HG03139 (cell line): ENCODE measurements at regions not wholly inside any gene's neighbourhood (a gene's known extent, or its start where the extent isn't known, plus 50 kb on each side); places are given as distances from the start of the nearest gene placed in this dataset.

ENCODE experiments used
- ATAC-seq: cut with Tn5 transposase; IDR thresholded peaks from one replicate; pipeline ENCODE4 v1.9.1; 2021; ENCODE audit not compliant: unreplicated experiment

DNA sequence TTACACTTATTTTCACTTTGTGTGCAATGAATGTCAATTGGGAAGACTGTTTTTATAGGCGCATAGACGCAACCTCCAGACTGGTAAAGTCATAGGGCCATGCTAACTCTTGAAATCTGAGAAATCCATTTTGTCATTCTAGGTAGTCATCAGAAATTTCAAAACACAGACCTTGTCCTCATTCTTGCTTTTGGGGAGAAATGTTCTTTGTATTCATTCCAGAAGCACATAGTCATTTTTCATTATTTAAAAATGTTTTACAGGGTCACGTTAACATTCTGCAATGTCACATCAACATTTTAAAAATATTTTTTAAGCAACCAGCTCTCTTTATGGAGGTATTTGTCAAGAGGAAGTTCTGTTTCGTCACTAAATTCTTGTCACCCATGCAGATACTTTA is 898.4 kb downstream of the PDCD6IP start:
- ATAC-seq, result no peak

DNA sequence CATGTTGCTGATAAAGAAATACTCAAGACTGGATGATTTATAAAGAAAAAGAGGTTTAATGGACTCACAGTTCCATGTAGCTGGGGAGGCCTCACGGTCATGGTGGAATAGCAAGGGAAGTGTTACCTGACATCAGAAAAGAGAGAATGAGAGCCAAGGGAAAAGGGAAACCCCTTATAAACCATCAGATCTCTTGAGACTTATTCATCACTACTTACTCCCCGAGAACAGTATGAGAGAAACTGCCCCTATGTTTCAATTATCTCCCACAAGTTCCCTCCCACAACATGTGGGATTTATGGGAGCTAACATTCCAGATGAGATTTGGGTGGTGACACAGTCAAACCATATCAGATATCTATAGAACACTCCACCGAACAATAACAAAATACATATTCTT is 904.6 kb downstream of the PDCD6IP start:
- ATAC-seq, result no peak

DNA sequence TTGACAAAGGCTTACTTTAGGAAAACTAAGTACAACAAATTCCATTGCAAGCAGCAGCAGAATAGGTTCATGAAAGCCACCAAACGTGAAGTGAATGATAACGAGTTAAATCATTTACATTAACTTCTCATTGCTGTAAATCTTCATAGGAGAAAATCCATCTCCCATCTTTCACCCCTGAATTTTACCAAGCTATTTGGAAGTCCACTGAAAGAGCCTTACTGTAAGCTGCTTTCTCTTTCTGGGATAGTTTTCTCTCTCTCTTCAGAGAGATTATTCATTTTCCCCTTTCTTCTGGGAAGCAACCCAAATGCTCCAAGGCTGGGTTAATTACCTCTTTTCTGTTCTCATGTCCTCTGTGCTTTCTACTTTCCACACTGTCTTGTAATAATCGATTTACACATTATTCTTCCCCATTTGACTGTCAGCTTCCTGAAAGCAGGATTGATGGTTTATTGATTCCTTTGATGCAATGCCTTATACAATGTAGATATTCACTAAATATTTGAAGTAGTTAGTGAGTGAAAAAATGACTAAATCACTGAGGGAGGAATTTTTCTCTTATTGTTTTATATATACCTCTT is 914.3 kb upstream of the ARPP21 start:
- ATAC-seq, result no peak

DNA sequence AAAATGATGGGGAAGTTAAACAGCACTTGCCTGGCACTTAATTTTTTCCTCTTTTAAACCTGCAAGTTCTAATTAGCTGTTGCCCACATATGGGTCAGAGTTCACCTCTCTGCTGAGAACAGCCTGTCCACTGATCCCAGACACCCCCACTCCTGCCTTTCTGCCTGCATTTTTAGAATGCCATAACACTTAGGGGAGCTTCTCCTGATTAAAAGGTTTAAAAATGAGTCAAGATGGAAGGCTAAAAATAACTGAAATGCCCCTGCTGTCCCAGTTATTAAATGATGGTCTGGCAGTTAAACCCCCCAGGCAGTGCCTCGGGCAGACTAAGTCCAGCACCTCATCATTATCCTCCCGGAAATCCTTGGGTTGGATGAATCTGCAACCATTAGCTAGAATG is 913.6 kb upstream of the ARPP21 start:
- ATAC-seq, result no peak

DNA sequence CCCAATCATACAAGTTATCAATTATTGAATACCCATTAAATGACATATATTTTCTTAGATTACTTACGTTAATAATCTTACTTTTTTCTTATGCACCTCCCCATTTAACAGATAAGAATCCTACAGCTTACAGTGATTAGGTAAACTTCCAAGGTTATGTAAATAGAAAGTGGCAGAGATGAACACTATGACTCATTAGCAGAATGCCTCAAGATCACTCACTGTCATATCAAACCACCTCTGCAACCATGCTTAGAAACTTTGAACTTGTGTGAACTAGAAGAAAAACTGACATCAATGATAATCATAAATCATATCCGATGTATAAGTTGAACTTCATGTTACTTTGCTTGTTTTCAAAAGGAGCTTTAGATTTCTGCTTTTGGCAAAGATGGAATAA is 911.6 kb upstream of the ARPP21 start:
- no peak for ATAC-seq

DNA sequence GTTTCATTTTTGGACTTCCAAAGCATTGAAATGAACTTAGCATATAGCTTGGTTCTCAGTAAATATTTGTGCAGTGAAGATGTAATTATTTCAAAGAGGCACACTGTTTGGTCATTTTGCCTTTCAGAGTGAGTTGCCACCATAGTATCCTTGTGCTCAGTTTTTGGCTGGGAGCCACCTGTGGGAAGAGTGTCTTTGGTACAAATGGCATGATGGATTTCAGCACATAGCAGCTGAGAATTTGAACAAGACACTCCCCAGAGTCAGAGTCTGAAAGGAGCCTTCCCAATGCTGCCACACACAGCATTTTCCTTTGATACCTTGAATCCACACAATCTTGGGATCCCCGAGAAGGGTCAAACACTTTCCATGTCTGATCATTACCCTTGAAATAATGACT is 897.2 kb upstream of the ARPP21 start:
- no peak for ATAC-seq

DNA sequence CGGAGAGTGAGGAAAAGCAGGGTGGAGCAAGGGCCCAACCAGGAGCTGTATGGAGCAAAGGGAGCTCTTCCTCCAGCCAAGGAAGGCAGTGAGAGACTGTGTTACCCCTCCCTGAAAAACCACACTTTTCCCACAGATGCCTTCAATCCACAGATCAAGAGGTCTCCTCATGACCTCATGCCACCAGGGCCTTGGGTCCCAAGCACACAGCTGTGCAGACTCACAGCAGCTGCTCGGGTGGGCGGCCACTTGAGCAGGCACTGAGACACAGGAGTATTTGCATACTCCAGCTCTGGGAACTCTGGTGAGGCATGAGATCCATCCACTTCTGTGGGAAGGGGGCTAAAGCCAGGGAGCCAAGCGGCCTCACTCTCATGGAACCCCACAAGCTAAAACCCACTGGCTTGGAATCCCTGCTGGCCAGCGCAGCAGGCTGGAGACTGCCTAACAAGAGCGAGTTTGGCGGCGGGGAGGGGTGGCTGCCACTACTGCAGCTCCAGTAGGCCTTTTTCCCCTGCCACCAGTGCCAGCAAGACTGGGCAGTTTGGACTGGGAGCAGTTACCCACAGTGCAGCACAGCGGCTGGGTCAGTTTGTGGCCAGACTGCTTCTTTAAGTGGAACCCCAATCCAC is 880.6 kb upstream of the ARPP21 start:
- ATAC-seq, result no peak

DNA sequence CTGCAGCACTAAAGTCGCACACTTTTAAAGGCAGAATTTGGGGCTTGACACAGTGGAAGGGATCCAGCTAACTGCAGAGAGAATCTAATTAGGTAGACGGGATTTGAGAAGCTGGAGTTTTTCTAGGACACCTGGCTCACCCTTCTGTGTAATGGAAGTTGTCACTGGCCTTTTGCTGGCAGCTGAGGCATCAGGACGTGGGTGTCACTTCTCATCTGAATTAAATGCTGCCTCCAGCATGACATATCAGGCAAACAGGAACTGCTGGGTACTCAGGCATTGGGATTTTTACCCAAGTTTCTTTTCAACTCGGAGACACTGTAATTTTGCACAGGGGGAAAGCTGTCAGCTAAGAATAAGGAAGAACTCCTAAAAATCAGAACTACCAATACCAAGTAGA is 861.9 kb upstream of the ARPP21 start:
- ATAC-seq, result no peak

DNA sequence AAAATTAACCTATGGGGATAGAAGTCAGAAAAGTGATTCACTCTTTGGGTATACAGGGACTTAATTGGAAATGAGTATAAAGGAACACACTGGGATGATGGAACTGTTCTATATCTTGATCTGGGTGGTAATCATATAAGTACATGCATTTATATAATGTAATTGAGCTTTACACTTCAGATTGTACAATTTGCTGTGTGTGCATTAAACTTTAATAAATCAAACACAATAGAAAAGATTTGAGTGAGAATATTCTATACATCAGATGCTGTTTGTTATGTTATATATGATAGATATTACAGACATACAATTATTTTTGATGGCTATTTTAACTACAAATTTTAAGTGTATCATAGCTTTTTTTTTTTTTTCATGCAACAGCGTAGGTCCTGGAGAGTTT is 860.2 kb upstream of the ARPP21 start:
- no peak for ATAC-seq

DNA sequence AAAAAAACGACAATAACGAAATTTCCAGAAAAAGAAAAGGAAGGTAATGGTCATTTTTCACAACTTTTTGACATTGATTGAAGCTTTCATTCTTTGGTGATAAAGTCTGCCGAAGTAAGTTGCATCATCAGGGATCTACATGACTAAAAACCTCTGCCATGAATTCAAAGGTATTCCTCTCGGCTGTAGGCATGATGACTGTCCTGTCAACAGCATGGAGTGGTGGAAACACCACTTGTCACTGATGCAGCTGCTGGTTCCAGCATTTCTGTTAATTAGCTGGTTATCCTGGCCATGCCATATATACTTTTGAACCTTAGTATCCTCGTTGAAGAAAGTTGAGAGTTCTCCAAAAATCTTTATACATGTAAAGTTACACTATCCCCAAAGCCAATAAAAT is 859.0 kb upstream of the ARPP21 start:
- ATAC-seq, result no peak

DNA sequence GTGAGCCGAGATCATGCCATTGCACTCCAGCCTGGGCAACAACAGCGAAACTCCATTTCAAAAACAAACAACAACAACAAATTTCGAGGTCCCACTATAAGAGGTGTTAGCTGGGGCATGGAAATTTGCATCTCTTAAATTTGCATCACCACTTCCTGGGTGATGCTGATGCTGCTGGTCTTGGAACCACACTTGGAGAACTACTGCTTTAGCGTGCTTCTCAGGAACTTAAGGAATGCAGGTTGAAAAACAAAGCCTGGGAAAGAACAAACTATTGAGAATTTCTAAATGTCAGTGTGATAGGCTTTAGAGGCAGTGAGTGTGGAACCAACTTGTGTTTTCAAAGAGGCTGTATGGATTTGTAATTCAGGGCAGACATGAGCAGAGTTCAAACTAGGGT is 858.4 kb upstream of the ARPP21 start:
- ATAC-seq, result no peak

DNA sequence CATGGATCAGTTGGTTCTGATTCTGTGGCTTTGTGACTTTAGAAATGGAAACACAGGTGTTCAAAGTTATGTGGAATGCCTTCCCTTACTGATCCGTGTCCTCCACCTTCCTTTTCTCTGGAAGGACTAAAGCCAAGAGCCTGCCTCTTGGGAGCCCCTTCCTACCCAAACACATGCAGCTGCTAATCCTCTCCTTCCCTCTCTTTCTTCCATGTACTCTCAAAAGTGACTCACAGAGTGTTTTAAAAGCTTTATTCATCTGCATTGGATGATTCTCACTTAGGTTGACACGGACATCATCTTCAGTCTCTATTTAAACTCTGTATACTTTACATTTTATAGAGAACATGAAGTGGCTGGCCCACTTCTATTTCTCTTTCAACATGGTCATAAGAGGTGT is 856.5 kb upstream of the ARPP21 start:
- no peak for ATAC-seq

DNA sequence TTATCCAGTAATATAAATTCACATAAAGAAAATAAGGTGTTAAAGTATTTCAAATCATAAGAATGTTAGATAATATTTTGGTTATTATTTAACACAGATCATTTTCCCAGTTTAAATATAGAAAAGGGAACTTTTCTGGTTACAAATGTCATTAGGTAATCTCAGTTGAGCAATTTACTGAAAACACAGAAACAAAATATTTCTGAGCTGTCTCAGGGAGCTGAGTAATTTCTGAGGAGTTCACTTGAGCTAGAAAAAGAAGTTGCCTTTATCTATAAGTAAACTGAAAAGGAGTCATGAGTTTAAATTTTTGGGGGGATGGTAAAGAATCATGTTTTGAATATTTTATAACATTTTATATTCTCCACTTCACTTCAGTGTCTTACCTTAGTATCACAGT is 855.4 kb upstream of the ARPP21 start:
- ATAC-seq, result no peak

DNA sequence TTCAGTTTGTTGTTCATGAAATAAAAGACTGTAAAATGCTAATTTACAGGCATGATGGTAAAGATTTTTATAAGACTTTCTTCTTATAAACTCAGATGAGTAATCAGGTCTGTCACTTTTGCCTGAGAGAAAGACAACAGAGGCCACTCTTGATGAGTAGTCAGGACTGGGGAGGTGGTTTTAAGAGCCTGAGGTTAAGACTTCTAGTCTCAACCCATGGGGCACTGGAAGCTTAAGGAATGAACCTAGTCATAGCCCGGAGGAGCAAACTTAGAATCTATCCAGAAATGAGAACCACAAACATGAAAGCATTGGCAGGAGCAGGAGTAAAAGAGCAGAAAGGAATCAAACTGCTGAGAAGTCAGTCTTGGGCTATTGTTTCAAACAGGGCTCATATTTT is 846.3 kb upstream of the ARPP21 start:
- no peak for ATAC-seq

DNA sequence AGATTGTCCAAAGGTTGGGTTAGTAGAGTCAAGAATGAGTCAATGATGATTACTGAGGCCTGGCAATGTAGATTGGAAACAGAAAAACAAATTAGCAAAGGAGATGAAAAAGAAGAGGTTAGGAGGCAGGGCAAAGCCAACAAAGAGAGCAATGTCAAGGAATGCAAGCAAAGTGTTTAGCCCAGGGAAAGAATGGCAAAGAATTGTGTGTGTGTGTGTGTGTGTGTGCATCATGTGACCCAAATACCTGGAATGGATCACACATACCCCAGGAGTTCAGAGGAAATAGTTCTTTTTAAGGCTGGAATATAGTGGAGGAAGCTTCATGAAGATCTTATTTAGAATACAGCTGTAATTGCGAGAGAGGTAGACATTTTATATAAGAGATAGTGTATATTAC is 831.7 kb upstream of the ARPP21 start:
- ATAC-seq, result no peak

DNA sequence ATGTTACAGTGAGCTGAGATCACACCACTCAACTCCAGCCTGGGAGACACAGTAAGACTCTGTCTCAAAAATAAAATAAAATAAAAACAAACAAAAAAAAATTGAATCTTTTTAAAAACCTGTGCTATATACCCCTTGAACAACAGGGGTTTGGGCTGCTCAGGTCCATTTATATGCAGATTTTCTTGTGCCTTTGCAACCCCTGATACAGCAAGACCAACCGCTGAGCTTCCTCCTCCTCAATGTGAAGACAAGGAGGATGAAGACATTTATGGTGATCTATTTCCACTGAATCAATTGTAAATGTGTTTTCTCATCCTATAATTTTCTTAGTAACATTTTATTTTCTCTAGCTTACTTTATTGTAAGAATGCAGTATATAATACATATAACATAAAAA is 831.0 kb upstream of the ARPP21 start:
- ATAC-seq, result no peak

DNA sequence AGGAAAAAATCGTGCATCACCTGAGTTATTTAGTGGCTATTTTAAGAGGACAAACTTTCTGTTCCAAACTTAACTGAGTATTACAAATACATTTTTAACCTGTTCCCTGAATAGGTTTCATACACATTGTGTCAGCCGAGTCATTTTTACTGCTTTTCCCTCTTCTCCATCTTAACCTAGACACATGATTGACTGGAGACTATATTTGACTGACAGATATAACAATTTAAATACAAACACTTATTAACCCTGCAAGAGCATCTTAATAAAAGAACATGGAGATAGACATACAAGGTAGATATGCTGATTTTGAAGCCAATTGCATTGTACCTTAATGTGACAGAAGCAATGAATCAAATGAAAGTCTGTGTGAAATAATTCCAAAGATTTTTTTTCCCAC is 810.5 kb upstream of the ARPP21 start:
- ATAC-seq, result no peak

DNA sequence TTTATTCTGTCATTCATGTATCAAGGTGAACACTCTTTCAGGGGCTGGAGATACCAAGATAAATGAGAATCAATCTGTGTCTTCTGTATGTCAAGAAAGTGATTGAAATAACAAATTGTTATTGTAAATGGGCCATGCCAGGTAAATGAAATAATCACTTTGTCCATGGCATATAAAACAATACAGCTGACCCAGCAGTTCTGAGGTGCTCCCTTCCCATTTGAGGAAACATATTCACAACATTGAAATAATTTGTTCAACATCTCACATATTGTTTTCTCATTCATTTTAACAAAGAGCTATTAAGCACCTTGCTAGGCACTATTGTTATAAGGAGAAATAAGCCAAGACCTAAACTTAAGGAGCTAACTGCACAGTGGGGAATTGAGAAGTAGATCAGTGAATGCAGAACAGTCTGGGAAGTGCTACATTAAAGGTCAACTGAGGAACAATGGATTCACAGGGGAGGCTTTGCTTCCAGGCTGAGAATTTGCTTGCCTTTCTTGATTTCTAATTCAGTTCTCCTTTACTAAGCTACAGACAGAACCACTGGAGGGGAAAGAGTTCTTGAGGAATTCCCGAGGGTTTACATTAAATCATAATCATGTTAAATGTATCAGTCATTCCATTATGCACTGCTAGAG is 806.3 kb upstream of the ARPP21 start:
- ATAC-seq, result no peak

DNA sequence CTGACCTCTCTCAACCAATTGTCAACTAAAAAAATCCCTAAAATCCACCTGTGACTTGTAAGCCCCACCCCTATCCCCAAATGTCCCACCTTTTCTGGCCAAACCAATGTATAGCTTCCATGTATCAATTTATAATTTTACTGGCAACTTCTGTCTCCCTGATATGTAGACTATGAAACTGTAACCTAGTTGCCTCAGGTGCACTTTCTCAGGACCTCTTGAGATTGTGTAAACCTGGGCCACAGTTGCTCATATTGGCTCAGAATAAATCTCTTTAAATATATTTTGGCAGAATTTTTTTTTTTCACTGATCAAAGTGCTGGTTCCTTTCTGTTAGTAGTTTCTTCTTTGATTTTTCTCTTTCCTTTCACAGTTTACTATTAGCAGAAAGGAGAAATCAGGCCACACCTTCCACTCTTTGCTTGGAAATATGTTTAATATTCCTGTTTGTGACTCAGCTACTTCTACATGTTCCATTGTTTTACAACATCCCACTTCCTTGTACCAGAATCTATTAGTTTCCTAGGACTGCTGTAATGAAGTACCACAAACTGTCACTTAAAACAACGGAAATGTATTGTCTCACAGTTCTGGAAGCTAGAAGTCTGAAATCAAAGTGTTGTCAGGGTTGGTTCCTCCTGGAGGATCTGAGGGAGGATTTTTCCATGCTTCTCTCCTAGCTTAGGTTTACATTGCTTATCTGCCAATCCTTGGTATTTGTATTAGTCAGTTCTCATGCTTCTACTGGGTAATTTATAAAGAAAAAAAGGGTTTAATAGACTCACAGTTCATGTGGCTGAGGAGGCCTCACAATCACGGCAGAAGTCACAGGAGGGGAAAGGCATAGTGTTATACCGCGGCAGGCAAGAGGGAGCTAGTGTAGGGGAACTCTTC is 801.2 kb upstream of the ARPP21 start:
- ATAC-seq, result no peak

DNA sequence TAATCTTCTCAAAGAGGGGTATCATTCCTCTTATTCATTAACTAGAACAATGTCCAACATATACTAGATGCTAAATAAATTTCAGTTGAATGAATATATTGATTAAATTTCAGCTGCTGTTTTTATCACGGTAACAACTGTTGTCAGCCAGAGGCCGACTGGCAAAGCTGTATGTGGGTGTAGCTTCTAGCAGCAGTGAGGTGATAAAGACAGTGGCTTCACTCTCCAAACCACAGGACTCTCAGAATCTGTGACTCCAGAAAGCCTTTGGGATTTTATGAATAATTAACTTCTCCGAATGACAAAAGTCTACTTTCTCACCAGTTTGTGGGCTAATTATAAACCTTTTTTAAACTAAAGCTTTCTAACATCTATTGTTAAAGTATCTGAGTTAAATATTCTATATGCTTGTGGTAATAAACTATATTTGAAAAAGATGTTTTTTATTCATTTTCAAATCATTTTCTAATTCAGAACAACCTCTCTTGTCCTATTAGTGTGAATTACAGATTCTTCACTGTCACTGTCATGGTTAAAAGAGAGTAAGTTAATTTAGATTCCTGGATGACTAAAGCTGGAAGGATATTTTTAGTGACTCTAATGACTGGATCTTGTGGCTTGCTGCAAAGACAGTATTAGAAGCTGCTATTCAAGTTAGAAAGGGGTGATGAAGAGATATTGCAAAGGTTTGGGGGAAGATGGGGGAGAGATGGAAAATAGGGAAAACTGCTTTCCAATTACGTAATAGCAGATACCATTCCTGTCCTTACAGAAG is 796.4 kb upstream of the ARPP21 start:
- no peak for ATAC-seq

DNA sequence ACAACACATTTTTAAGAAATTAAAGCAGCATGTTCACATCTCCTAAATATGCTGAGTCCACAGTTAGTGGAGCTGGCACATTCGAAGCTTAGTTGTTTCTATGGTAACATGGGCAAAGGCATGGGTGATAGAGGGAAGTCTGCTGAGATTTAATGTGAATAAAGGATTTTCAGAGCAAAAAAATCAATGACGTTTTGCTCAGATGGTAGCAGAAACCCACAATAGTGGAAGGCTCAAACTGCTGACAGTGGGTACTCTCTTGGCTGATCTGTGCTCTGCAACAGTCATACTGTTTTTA is 795.1 kb upstream of the ARPP21 start:
- ATAC-seq, result no peak
